ENCODE measurements at regions not wholly inside any gene's neighbourhood (a gene's known extent, or its start where the extent isn't known, plus 50 kb on each side); places are given as distances from the start of the nearest gene placed in this dataset.

DNA sequence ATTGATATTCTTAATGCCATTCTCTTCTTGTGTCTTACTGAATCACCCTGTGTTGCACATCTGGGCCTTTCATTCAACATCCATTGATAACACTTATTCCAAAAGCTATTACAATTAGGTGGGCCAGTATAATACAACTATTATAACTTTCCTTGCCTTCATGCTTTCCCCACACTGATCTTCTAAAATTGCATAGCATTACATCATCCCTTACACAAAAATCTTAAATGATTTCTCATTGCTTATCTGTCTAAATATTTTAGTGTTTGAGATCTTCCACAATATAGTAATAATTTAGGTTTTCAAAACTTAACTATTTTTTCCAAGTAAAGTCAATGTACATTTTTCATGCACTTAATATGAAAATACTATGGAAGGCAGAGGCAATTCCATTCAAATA, 1634.1 kb downstream of the PLA2G4A start:
- ATAC-seq (ENCODE audit: low FRiP score) (no peak), DNase-seq (ENCODE audit: low spot score) (no peak)
- TF ChIP-seq, protein P1, sequence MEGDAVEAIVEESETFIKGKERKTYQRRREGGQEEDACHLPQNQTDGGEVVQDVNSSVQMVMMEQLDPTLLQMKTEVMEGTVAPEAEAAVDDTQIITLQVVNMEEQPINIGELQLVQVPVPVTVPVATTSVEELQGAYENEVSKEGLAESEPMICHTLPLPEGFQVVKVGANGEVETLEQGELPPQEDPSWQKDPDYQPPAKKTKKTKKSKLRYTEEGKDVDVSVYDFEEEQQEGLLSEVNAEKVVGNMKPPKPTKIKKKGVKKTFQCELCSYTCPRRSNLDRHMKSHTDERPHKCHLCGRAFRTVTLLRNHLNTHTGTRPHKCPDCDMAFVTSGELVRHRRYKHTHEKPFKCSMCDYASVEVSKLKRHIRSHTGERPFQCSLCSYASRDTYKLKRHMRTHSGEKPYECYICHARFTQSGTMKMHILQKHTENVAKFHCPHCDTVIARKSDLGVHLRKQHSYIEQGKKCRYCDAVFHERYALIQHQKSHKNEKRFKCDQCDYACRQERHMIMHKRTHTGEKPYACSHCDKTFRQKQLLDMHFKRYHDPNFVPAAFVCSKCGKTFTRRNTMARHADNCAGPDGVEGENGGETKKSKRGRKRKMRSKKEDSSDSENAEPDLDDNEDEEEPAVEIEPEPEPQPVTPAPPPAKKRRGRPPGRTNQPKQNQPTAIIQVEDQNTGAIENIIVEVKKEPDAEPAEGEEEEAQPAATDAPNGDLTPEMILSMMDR (IDR thresholded peaks at IDR 0.05), result no peak

DNA sequence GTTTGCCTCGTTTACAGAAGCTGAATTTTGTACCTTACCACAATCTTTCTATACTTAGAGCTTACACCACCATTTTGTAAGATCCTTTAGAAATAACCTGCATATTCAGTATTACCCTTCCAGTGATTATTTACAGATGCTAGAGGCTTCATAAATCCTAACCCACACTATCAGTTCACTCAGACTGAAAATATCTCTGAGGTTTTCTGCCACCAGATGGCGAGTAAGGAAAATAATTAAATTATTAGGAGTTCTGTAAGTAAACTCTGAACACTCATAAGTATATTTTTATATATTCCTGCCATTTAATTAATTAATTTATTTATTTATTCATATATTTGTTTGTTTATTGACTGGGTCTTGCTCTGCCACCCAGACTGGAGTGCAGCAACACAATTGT, 1635.2 kb downstream of the PLA2G4A start:
- no peak for DNase-seq (ENCODE audit: low spot score)
- no peak for ATAC-seq (ENCODE audit: low FRiP score)
- TF ChIP-seq, protein P1 (IDR thresholded peaks at IDR 0.05), result no peak

DNA sequence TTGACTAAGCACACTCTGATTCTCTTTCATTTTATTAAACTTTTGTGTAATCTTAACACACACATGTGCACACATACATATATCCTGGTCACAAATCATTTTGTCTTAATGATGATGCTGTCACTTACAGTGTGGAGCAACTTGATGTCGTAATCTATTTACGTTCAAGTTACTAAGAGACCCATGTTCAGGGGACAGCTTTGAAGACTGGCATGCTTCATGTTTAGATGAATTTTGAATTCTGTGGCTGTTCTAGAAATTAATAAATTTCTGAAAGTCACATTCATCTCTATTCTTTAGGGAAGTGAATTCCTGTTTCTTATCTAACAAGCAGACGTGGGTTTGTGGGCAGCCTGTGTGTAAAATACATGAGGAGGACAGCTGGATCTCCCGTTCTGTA, 1637.8 kb downstream of the PLA2G4A start:
- DNase-seq (ENCODE audit: low spot score) (no peak), ATAC-seq (ENCODE audit: low FRiP score) (no peak)
- TF ChIP-seq, protein P1 (IDR thresholded peaks at IDR 0.05), result no peak

DNA sequence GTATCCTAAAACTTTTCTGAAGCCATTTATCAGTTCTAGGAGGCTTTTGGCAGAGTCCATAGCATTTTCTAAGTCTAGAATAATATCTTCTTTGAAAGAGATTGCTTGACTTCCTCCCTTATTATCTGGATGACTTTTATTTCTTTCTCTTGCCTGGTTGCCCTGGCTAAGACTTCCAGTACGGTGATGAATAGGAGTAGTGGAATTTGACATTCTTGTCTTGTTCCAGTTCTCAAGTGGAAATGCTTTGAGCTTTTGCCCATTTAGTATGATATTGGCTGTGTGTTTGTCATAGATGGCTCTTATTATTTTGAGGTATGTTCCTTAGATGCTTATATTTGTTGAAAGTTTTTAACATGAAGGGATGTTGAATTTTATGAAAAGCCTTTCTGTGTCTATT, 1647.9 kb downstream of the PLA2G4A start:
- DNase-seq (ENCODE audit: low spot score), result no peak
- ATAC-seq (ENCODE audit: low FRiP score), result no peak
- TF ChIP-seq, protein P1 (IDR thresholded peaks at IDR 0.05), result no peak

DNA sequence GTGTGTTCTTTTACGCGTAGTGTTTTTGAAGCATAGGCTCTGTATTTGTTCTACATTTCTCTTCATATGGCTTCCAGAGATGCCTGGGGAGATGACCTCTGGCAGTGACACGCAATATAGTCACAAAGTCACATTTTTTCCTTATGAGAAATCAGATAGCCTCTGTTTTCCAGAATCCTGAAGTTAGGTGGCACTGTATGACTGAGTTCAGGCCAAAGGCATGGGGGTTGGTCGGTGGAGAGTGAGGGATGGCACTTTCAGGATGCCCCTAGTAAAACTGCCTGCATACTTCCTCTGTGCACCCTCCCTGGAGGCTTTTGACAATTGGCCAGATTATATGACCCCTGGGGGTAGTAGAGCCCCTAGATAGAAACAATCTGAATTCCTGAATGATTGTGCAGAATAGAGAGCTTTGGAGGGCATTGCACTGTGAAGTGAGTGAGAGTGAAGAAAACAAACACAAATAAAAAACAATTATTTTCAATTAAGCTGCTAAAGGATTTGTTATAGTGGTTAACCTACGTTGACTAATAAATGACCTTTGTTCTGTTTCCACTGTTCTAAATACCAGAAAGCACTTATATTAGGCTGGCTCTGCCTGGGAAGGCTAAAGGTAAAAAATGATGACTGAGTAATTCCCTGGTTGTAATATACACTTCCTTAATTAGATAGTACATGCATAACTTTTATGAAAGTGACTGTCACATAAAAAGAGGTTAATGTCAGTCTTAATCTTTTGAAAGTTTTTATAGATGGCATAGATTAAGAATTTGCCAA, 1660.8 kb downstream of the PLA2G4A start:
- DNase-seq (ENCODE audit: low spot score) (no peak), ATAC-seq (ENCODE audit: low FRiP score) (no peak)
- TF ChIP-seq, protein P1 (IDR thresholded peaks at IDR 0.05), result no peak

DNA sequence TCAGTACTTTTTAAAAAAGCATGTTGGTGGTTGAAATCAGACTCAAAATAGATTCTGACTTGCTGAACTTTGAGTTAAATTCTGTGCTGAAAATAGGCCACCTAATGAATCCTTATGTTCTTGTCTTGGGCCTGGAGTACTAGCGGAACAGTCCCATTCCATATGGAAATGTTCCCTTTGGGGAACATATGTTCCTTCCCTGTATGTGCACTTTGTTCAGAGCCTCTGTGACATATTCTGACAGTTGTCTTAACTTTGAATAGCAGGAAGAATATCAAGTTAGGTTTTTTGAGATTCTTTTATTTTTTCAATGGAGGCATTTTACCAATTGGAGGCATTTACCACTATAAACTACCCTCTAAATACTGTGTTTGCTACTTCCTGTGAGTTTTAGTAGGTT, 1667.8 kb downstream of the PLA2G4A start:
- DNase-seq (ENCODE audit: low spot score) (no peak), ATAC-seq (ENCODE audit: low FRiP score) (no peak)
- TF ChIP-seq, protein P1 (IDR thresholded peaks at IDR 0.05), result no peak

DNA sequence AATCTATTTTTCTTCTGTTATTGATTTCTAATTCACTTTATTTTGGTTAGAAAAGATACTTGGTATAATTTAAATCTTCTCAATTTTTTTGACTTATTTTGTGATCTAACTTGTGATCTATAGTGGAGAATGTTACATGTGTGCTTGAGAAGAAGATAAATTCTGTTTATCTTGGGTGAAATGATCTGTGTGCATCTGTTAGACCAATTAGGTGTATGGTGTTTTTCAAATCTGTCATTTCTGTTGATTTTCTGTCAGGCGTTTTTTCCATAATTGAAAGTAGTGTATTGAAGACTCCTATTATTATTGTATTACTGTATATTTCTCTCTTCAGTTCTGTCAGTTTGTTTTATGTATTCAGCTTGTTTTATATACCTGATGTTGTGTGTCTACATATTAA, 1668.3 kb downstream of the PLA2G4A start:
- ATAC-seq (ENCODE audit: low FRiP score), result no peak
- TF ChIP-seq, protein P1 (IDR thresholded peaks at IDR 0.05), result no peak
- DNase-seq (ENCODE audit: low spot score), result no peak

Measured in omental fat pad (tissue), 3 donors.